Neural cell (in vitro differentiated cells): ENCODE measurements at regions not wholly inside any gene's neighbourhood (a gene's known extent, or its start where the extent isn't known, plus 50 kb on each side); places are given as distances from the start of the nearest gene placed in this dataset.

Experiments used
- EP300 ChIP-seq: fragments of 450-650 bp; conservative IDR thresholded peaks from 2 replicates; pipeline ENCODE4 v1.6.1; 2014; ENCODE audit warnings: antibody characterized with exemption, mild to moderate bottlenecking, moderate library complexity; ENCODE audit not compliant: poor library complexity, severe bottlenecking
- EZH2 ChIP-seq: fragments of 200-600, 300-800 bp; shearing (Covaris generic), sonication (generic); IDR thresholded peaks from 2 replicates; pipeline ENCODE4 v1.6.1; 2014; ENCODE audit warnings: antibody characterized with exemption, low read length, borderline replicate concordance, mild to moderate bottlenecking; ENCODE audit not compliant: insufficient read depth, poor library complexity, severe bottlenecking
- POLR2AphosphoS5 ChIP-seq: IDR thresholded peaks from 2 replicates; pipeline ENCODE4 v1.6.1; 2012
- RAD21 ChIP-seq: fragments of 450-650 bp; conservative IDR thresholded peaks from 2 replicates; pipeline ENCODE4 v1.6.1; 2014; ENCODE audit warnings: antibody characterized with exemption, mild to moderate bottlenecking, moderate library complexity
- SMC3 ChIP-seq: fragments of 450-650 bp; conservative IDR thresholded peaks from 2 replicates; pipeline ENCODE4 v1.6.1; 2014; ENCODE audit warnings: antibody characterized with exemption, mild to moderate bottlenecking, moderate library complexity; ENCODE audit not compliant: poor library complexity
- TAF1 ChIP-seq: IDR thresholded peaks from 2 replicates; pipeline ENCODE4 v1.6.1; 2012; ENCODE audit warnings: low read depth
- TF ChIP-seq, protein P1 (sequence below): fragments of 450-650 bp; IDR thresholded peaks from 2 replicates; pipeline ENCODE4 v1.5.1; 2014; ENCODE audit warnings: antibody characterized with exemption, mild to moderate bottlenecking, moderate library complexity; ENCODE audit not compliant: poor library complexity, severe bottlenecking
- TF ChIP-seq, protein P2 (sequence below): IDR thresholded peaks from 2 replicates; pipeline ENCODE4 v1.6.1; 2012; ENCODE audit warnings: borderline replicate concordance

DNA sequence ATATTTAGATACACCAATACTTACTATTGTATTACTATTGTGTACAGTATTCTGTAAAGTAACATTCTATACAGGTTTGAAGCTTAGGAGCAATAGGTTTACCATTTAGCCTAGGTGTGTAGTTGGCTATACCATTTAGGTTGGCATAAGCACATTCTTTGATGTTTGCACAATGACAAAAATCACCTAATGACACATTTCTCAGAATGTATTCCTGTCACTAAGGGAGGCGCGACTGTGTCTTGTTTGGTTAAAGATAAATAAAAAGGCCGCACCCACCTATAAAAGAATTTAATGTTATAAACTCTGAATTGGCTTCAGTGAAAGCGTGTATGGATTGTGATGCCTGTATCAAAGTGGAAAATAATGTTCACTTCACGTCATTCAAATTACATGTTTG lies 1815.4 kb upstream of the CDH6 start:
- no peak for TF ChIP-seq EZH2
- TF ChIP-seq, protein P1, sequence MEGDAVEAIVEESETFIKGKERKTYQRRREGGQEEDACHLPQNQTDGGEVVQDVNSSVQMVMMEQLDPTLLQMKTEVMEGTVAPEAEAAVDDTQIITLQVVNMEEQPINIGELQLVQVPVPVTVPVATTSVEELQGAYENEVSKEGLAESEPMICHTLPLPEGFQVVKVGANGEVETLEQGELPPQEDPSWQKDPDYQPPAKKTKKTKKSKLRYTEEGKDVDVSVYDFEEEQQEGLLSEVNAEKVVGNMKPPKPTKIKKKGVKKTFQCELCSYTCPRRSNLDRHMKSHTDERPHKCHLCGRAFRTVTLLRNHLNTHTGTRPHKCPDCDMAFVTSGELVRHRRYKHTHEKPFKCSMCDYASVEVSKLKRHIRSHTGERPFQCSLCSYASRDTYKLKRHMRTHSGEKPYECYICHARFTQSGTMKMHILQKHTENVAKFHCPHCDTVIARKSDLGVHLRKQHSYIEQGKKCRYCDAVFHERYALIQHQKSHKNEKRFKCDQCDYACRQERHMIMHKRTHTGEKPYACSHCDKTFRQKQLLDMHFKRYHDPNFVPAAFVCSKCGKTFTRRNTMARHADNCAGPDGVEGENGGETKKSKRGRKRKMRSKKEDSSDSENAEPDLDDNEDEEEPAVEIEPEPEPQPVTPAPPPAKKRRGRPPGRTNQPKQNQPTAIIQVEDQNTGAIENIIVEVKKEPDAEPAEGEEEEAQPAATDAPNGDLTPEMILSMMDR = no peak
- TF ChIP-seq TAF1 = no peak
- no peak for TF ChIP-seq POLR2AphosphoS5
- TF ChIP-seq EP300 = no peak
- TF ChIP-seq, protein P2, sequence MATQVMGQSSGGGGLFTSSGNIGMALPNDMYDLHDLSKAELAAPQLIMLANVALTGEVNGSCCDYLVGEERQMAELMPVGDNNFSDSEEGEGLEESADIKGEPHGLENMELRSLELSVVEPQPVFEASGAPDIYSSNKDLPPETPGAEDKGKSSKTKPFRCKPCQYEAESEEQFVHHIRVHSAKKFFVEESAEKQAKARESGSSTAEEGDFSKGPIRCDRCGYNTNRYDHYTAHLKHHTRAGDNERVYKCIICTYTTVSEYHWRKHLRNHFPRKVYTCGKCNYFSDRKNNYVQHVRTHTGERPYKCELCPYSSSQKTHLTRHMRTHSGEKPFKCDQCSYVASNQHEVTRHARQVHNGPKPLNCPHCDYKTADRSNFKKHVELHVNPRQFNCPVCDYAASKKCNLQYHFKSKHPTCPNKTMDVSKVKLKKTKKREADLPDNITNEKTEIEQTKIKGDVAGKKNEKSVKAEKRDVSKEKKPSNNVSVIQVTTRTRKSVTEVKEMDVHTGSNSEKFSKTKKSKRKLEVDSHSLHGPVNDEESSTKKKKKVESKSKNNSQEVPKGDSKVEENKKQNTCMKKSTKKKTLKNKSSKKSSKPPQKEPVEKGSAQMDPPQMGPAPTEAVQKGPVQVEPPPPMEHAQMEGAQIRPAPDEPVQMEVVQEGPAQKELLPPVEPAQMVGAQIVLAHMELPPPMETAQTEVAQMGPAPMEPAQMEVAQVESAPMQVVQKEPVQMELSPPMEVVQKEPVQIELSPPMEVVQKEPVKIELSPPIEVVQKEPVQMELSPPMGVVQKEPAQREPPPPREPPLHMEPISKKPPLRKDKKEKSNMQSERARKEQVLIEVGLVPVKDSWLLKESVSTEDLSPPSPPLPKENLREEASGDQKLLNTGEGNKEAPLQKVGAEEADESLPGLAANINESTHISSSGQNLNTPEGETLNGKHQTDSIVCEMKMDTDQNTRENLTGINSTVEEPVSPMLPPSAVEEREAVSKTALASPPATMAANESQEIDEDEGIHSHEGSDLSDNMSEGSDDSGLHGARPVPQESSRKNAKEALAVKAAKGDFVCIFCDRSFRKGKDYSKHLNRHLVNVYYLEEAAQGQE = no peak
- TF ChIP-seq SMC3 = no peak
- TF ChIP-seq RAD21 = no peak
